H1 (cell line): ENCODE measurements at regions not wholly inside any gene's neighbourhood (a gene's known extent, or its start where the extent isn't known, plus 50 kb on each side); places are given as distances from the start of the nearest gene placed in this dataset.

Experiments
- CTCF ChIA-PET: fragments of 300-600 bp; sonication (Branson Sonifier 250); formaldehyde crosslinking; loops from one replicate; lab custom pipeline; 2021; ENCODE audit not compliant: partially characterized antibody; lab: Charles Lee
- POLR2A ChIA-PET: fragments of 300-600 bp; sonication (Branson Sonifier 250); formaldehyde crosslinking; loops from one replicate; lab custom pipeline; 2021; ENCODE audit warnings: inconsistent platforms; ENCODE audit not compliant: partially characterized antibody; lab: Charles Lee
- DNase-seq, 2 experiments: peaks; one replicate each; pipeline versions ENCODE4 v3.0.0 to v3.0.0-alpha.2; 2010 to 2022; ENCODE audit warnings: low spot score in 2 of 2, low read depth in 1 of 2, mixed read lengths in 1 of 2
- FAIRE-seq: peaks from 2 replicates; lab custom pipeline; 2011; peaks lifted over from hg19 to GRCh38; lab: Jason Lieb, UNC
- H2AFZ ChIP-seq: 2 replicates; pipeline ENCODE4 v1.8.1; 2012; ENCODE audit warnings: low read length, inconsistent platforms
- H2AK5ac ChIP-seq: 2 replicates; pipeline ENCODE4 v1.6.1; 2013; ENCODE audit warnings: low read depth, low read length
- H2BK120ac ChIP-seq: replicated peaks from 2 replicates; pipeline ENCODE3; 2013; ENCODE audit warnings: low read depth, low read length, inconsistent platforms
- H2BK12ac ChIP-seq: 2 replicates; pipeline ENCODE4 v1.6.1; 2013; ENCODE audit warnings: low read depth, low read length
- H2BK15ac ChIP-seq: 2 replicates; pipeline ENCODE4 v1.6.1; 2013; ENCODE audit warnings: low read length
- H2BK20ac ChIP-seq: 2 replicates; pipeline ENCODE4 v1.6.1; 2013; ENCODE audit warnings: low read length
- H2BK5ac ChIP-seq: 2 replicates; pipeline ENCODE4 v1.6.1; 2013; ENCODE audit warnings: low read depth, low read length
- H3K14ac ChIP-seq: 2 replicates; pipeline ENCODE4 v1.6.1; 2013; ENCODE audit warnings: inconsistent platforms; ENCODE audit not compliant: insufficient read length
- H3K18ac ChIP-seq: 2 replicates; pipeline ENCODE4 v1.6.1; 2013; ENCODE audit warnings: low read length; ENCODE audit errors: extremely low read depth
- H3K23ac ChIP-seq: 2 replicates; pipeline ENCODE4 v1.6.1; 2013; ENCODE audit warnings: inconsistent platforms; ENCODE audit not compliant: insufficient read length
- H3K23me2 ChIP-seq: 2 replicates; pipeline ENCODE4 v1.6.1; 2013; ENCODE audit warnings: low read depth, low read length
- H3K27ac ChIP-seq: 2 replicates; pipeline ENCODE4 v1.6.1; 2011; ENCODE audit warnings: low read depth, low read length, inconsistent platforms
- H3K27me3 ChIP-seq, 4 experiments: replicated peaks in 1 of 4; 1 replicate in 1 of 4; 2 replicates in 3 of 4; pipeline versions ENCODE4 v1.6.1 to v1.8.1; 2011 to 2013; ENCODE audit warnings: low read length in 3 of 4, mild to moderate bottlenecking in 3 of 4, inconsistent platforms in 2 of 4, mixed read lengths in 2 of 4, moderate library complexity in 1 of 4; ENCODE audit not compliant: control insufficient read depth in 3 of 4, insufficient read depth in 3 of 4; ENCODE audit errors: extremely low read depth in 1 of 4
- H3K36me3 ChIP-seq, 4 experiments: 2 replicates each; pipeline versions ENCODE4 v1.6.1 to v1.8.1; 2011 to 2013; ENCODE audit warnings: mild to moderate bottlenecking in 4 of 4, low read length in 3 of 4, moderate library complexity in 2 of 4, control low read depth in 1 of 4, inconsistent platforms in 1 of 4; ENCODE audit not compliant: insufficient read depth in 4 of 4, control insufficient read depth in 2 of 4
- H3K4ac ChIP-seq: replicated peaks from 2 replicates; pipeline ENCODE3; 2013; ENCODE audit warnings: low read length, low read depth, mixed read lengths, inconsistent platforms; ENCODE audit not compliant: insufficient read length
- H3K4me1 ChIP-seq, 4 experiments: replicated peaks in 1 of 4; 1 replicate in 1 of 4; 2 replicates in 3 of 4; pipeline versions ENCODE4 v1.6.1 to v1.8.1; 2011 to 2013; ENCODE audit warnings: low read length in 3 of 4, inconsistent platforms in 2 of 4, mixed read lengths in 1 of 4; ENCODE audit not compliant: insufficient read depth in 4 of 4, control insufficient read depth in 3 of 4
- H3K4me2 ChIP-seq, 2 experiments: 2 replicates each; pipeline versions ENCODE4 v1.6.1 to v1.8.1; 2011 to 2013; ENCODE audit warnings: low read depth in 2 of 2, low read length in 2 of 2, control low read depth in 1 of 2, inconsistent platforms in 1 of 2, mild to moderate bottlenecking in 1 of 2; ENCODE audit not compliant: insufficient read depth in 1 of 2
- H3K4me3 ChIP-seq, 4 experiments: fragments of 200-600, 300-600 bp in 1 of 4; sonication (generic), shearing (Covaris generic), sonication (Bioruptor Twin) in 1 of 4; 2 replicates each; pipeline versions ENCODE4 v1.5.1 to v1.8.1; 2011 to 2016; ENCODE audit warnings: low read length in 4 of 4, low read depth in 3 of 4, control low read depth in 2 of 4, inconsistent platforms in 2 of 4, mild to moderate bottlenecking in 2 of 4, mixed read lengths in 1 of 4, moderate library complexity in 1 of 4; ENCODE audit not compliant: insufficient read depth in 2 of 4; ENCODE audit errors: extremely low read depth in 1 of 4
- H3K56ac ChIP-seq: replicated peaks from 2 replicates; pipeline ENCODE3; 2013; ENCODE audit warnings: low read depth, mild to moderate bottlenecking, mixed read lengths, low read length, inconsistent platforms; ENCODE audit not compliant: insufficient read length
- H3K79me1 ChIP-seq: 2 replicates; pipeline ENCODE4 v1.6.1; 2013; ENCODE audit warnings: low read depth, low read length, control low read depth
- H3K79me2 ChIP-seq, 2 experiments: 2 replicates each; pipeline versions ENCODE4 v1.6.1 to v1.8.1; 2012 to 2013; ENCODE audit warnings: low read length in 2 of 2, mild to moderate bottlenecking in 2 of 2, inconsistent platforms in 1 of 2; ENCODE audit not compliant: insufficient read depth in 2 of 2, control insufficient read depth in 1 of 2
- H3K9ac ChIP-seq, 4 experiments: replicated peaks in 1 of 4; 1 replicate in 1 of 4; 2 replicates in 3 of 4; pipeline versions ENCODE4 v1.6.1 to v1.8.1; 2011 to 2013; ENCODE audit warnings: low read depth in 3 of 4, low read length in 3 of 4, control low read depth in 2 of 4, mild to moderate bottlenecking in 2 of 4, moderate library complexity in 2 of 4, inconsistent platforms in 1 of 4; ENCODE audit errors: extremely low read depth in 1 of 4
- H3K9me3 ChIP-seq, 2 experiments: 2 replicates each; pipeline versions ENCODE4 v1.6.1 to v1.8.1; 2012 to 2013; ENCODE audit warnings: mild to moderate bottlenecking in 2 of 2, moderate library complexity in 2 of 2, control low read depth in 1 of 2, inconsistent platforms in 1 of 2, low read depth in 1 of 2, low read length in 1 of 2, mixed read lengths in 1 of 2; ENCODE audit not compliant: insufficient read depth in 2 of 2
- H4K20me1 ChIP-seq, 2 experiments: replicated peaks in 1 of 2; 2 replicates each; pipeline versions ENCODE3 to v1.8.1; 2011 to 2013; ENCODE audit warnings: inconsistent platforms in 2 of 2, low read length in 2 of 2, mild to moderate bottlenecking in 1 of 2; ENCODE audit not compliant: insufficient read depth in 2 of 2, control insufficient read depth in 1 of 2
- H4K5ac ChIP-seq: 2 replicates; pipeline ENCODE4 v1.6.1; 2013; ENCODE audit warnings: low read length, low read depth, mixed read lengths, inconsistent platforms; ENCODE audit not compliant: insufficient read length
- H4K8ac ChIP-seq: 2 replicates; pipeline ENCODE4 v1.8.0; 2013; ENCODE audit warnings: mild to moderate bottlenecking, moderate library complexity, low read length, inconsistent platforms; ENCODE audit not compliant: insufficient read depth; ENCODE audit errors: extremely low read depth
- H4K91ac ChIP-seq: replicated peaks from 2 replicates; pipeline ENCODE3; 2013; ENCODE audit warnings: low read length, mixed read lengths, inconsistent platforms; ENCODE audit not compliant: insufficient read length
- CBX8 ChIP-seq: fragments of 300-800, 300-1000 bp; sonication (generic); IDR thresholded peaks from 2 replicates; pipeline ENCODE4 v1.7.1; 2016; ENCODE audit warnings: low read depth, low read length, borderline replicate concordance
- CEBPB ChIP-seq: IDR thresholded peaks from 2 replicates; pipeline ENCODE4 v1.6.1; 2012; ENCODE audit warnings: low read depth, low read length
- CTBP2 ChIP-seq: IDR thresholded peaks from 2 replicates; pipeline ENCODE4 v1.7.0; 2011; ENCODE audit warnings: borderline replicate concordance, mild to moderate bottlenecking, moderate library complexity, mixed read lengths, low read length; ENCODE audit not compliant: insufficient read depth, insufficient read length
- KDM5A ChIP-seq: fragments of 200-600 bp; IDR thresholded peaks from 2 replicates; pipeline ENCODE4 v1.7.1; 2012; ENCODE audit warnings: mild to moderate bottlenecking, low read length, inconsistent platforms, mixed read lengths
- MAX ChIP-seq: IDR thresholded peaks from 2 replicates; pipeline ENCODE4 v1.6.1; 2012; ENCODE audit warnings: inconsistent platforms
- POLR2AphosphoS5 ChIP-seq: IDR thresholded peaks from 2 replicates; pipeline ENCODE4 v1.6.1; 2011; ENCODE audit warnings: low read depth, low read length
- RAD21 ChIP-seq, 2 experiments: IDR thresholded peaks in 1 of 2; conservative IDR thresholded peaks in 1 of 2; 2 replicates each; pipeline ENCODE4 v1.6.1; 2011; ENCODE audit warnings: low read depth in 2 of 2, low read length in 2 of 2, improper control_type of control experiment in 1 of 2, inconsistent platforms in 1 of 2, mild to moderate bottlenecking in 1 of 2, moderate library complexity in 1 of 2
- RBBP5 ChIP-seq: IDR thresholded peaks from 2 replicates; pipeline ENCODE4 v1.7.1; 2012; ENCODE audit warnings: low read depth, mild to moderate bottlenecking, inconsistent platforms, low read length, moderate library complexity, borderline replicate concordance
- SIRT6 ChIP-seq: IDR thresholded peaks from one replicate; pipeline ENCODE4 v1.7.1; 2012; ENCODE audit warnings: low read length, inconsistent platforms
- SP2 ChIP-seq: IDR thresholded peaks from 2 replicates; pipeline ENCODE4 v1.6.1; 2012; ENCODE audit warnings: mild to moderate bottlenecking, low read length, inconsistent platforms
- SRF ChIP-seq: IDR thresholded peaks from 2 replicates; pipeline ENCODE4 v1.6.1; 2011; ENCODE audit warnings: mild to moderate bottlenecking, low read depth, low read length, moderate library complexity
- TCF12 ChIP-seq: IDR thresholded peaks from 2 replicates; pipeline ENCODE4 v1.6.1; 2011; ENCODE audit warnings: low read depth, mild to moderate bottlenecking, low read length
- TEAD4 ChIP-seq: IDR thresholded peaks from 2 replicates; pipeline ENCODE4 v1.6.1; 2012; ENCODE audit warnings: low read depth, low read length, inconsistent platforms, mixed read lengths
- USF2 ChIP-seq: IDR thresholded peaks from 2 replicates; pipeline ENCODE4 v1.6.1; 2011; ENCODE audit warnings: low read length, improper control_type of control experiment
- WGBS, 2 experiments: shearing (Covaris generic) in 1 of 2; methylation state at CpG; one replicate each; pipeline versions ENCODE4 v1.1.6 to v1.1.7; 2013 to 2015; ENCODE audit warnings: low lambda C conversion rate in 2 of 2, mixed read lengths in 2 of 2, inconsistent platforms in 1 of 2, low coverage in 1 of 2, missing lambda C conversion rate in 1 of 2; ENCODE audit not compliant: insufficient replicate concordance in 2 of 2, insufficient coverage in 1 of 2, insufficient read length in 1 of 2; ENCODE audit errors: extremely low coverage in 1 of 2, missing lambda C conversion rate in 1 of 2; 5-methylcytosine and 5-hydroxymethylcytosine counted together

GRCh38 chr1:25036117-25036546 is 106.1 kb upstream of the RUNX3 start:
- no peak overlapping the region for H3K27ac ChIP-seq
- peaks cover 0 to 3% (median under 1%) of the 10 kb centered on the region in 4 experiments; a peak in 2 of 7 replicates for H3K4me1 ChIP-seq
- no peak overlapping the region for H4K5ac ChIP-seq
- no peak overlapping the region for H3K4me3 ChIP-seq
- H3K27me3 ChIP-seq, result no peaks in the 10 kb centered on the region
- H2BK20ac ChIP-seq, result no peak overlapping the region
- H2AFZ ChIP-seq, result no peak overlapping the region
- peaks cover 9% of the 10 kb centered on the region for H3K23me2 ChIP-seq
- H2BK12ac ChIP-seq, result no peak overlapping the region
- H3K18ac ChIP-seq, result no peak overlapping the region
- peak overlapping the region; percentile 63; the same call in 1 of the 2 replicates for H2BK15ac ChIP-seq
- H3K36me3 ChIP-seq, result no peaks in the 10 kb centered on the region
- no peak overlapping the region for H4K91ac ChIP-seq
- ChIA-PET POLR2A (no interaction called here), CTCF (interaction anchor here (0.6 to 5.3 kb wide), 31 partner anchors 7 to 171 kb away, joined by 3 to 59 read pairs (median 10); no protein-coding TSS in a partner anchor)
- H2BK120ac ChIP-seq, result no peak overlapping the region
- no peak overlapping the region for H3K9ac ChIP-seq
- peaks cover 0 to 7% of the 10 kb centered on the region in 2 experiments for H4K20me1 ChIP-seq
- H3K4ac ChIP-seq, result no peak overlapping the region
- TF ChIP-seq CTBP2 (no peak), KDM5A (no peak), CBX8 (no peak), RAD21 (IDR thresholded peaks at IDR 0.05 in 1 of 2, conservative IDR thresholded peaks at IDR 0.05 in 1 of 2; ENCODE audit: low read depth in 2 of 2, low read length in 2 of 2) (no peak), CEBPB (no peak), USF2 (no peak), SP2 (no peak), RBBP5 (no peak), TCF12 (no peak), SIRT6 (no peak), POLR2AphosphoS5 (no peak), TEAD4 (no peak), SRF (no peak), MAX (no peak)
- H3K79me1 ChIP-seq, result no peaks in the 10 kb centered on the region
- no peaks in the 10 kb centered on the region for H3K79me2 ChIP-seq
- H2BK5ac ChIP-seq, result no peak overlapping the region
- WGBS, 2 experiments, result 93% methylated on average over 3 of the region's 3 CpGs; no CpG with 5 or more reads in 1 of the 2 experiments
- no peak overlapping the region for H4K8ac ChIP-seq
- FAIRE-seq (no peak), DNase-seq (no peak)
- no peak overlapping the region for H3K4me2 ChIP-seq
- H2AK5ac ChIP-seq, result peak overlapping the region; percentile 93
- no peak overlapping the region for H3K14ac ChIP-seq
- H3K9me3 ChIP-seq, result no peaks in the 10 kb centered on the region
- H3K23ac ChIP-seq, result no peak overlapping the region
- H3K56ac ChIP-seq, result peak overlapping the region; percentile 75
